Smooth muscle cell (in vitro differentiated cells): ENCODE measurements at regions not wholly inside any gene's neighbourhood (a gene's known extent, or its start where the extent isn't known, plus 50 kb on each side); places are given as distances from the start of the nearest gene placed in this dataset.

Experiments
- DNase-seq: peaks from one replicate; lab custom pipeline; 2025; ENCODE audit not compliant: unreplicated experiment; lab: John Stamatoyannopoulos, UW
- H2AFZ ChIP-seq: fragments of 200-600 bp; sonication (generic); 2 replicates; pipeline ENCODE4 v1.6.0; 2016; ENCODE audit warnings: antibody characterized with exemption, low read depth, mild to moderate bottlenecking
- H3F3A ChIP-seq: fragments of 200-600 bp; sonication (generic); 2 replicates; pipeline ENCODE4 v1.6.0; 2017; ENCODE audit warnings: antibody characterized with exemption, low read depth
- H3K27ac ChIP-seq: fragments of 200-600 bp; sonication (generic); 2 replicates; pipeline ENCODE4 v1.5.1; 2016; ENCODE audit warnings: low read depth, mild to moderate bottlenecking
- H3K27me3 ChIP-seq: fragments of 200-600 bp; sonication (generic); 2 replicates; pipeline ENCODE4 v1.6.1; 2016; ENCODE audit warnings: low read depth, mild to moderate bottlenecking
- H3K36me3 ChIP-seq: fragments of 200-600 bp; sonication (generic); 2 replicates; pipeline ENCODE4 v1.5.1; 2016; ENCODE audit warnings: low read depth
- H3K4me1 ChIP-seq: fragments of 200-600 bp; sonication (generic); 2 replicates; pipeline ENCODE4 v1.5.1; 2016; ENCODE audit warnings: low read depth
- H3K4me2 ChIP-seq: fragments of 200-600 bp; sonication (generic); 2 replicates; pipeline ENCODE4 v1.6.0; 2016; ENCODE audit warnings: mild to moderate bottlenecking
- H3K4me3 ChIP-seq: fragments of 200-600 bp; sonication (generic); 2 replicates; pipeline ENCODE4 v1.5.1; 2016; ENCODE audit warnings: mild to moderate bottlenecking
- H3K79me2 ChIP-seq: fragments of 200-600 bp; sonication (generic); 2 replicates; pipeline ENCODE4 v1.6.0; 2016; ENCODE audit warnings: low read depth, mild to moderate bottlenecking
- H3K9ac ChIP-seq: fragments of 200-600 bp; sonication (generic); 2 replicates; pipeline ENCODE4 v1.6.0; 2016; ENCODE audit warnings: low read depth
- H3K9me3 ChIP-seq: fragments of 200-600 bp; sonication (generic); replicated peaks from 2 replicates; pipeline ENCODE4 v1.5.1; 2016; ENCODE audit warnings: low read depth
- H4K20me1 ChIP-seq: fragments of 200-600 bp; sonication (generic); 2 replicates; pipeline ENCODE4 v1.6.0; 2016; ENCODE audit warnings: low read depth
- CTCF ChIP-seq: fragments of 200-600 bp; sonication (generic); IDR thresholded peaks from 2 replicates; pipeline ENCODE4 v1.5.1; 2017; ENCODE audit warnings: borderline replicate concordance, mild to moderate bottlenecking, antibody characterized with exemption; ENCODE audit not compliant: insufficient read depth, poor library complexity, severe bottlenecking
- WGBS: methylation state at CpG from one replicate; pipeline ENCODE4 v1.1.7; 2016; ENCODE audit warnings: low lambda C conversion rate; 5-methylcytosine and 5-hydroxymethylcytosine counted together

DNA sequence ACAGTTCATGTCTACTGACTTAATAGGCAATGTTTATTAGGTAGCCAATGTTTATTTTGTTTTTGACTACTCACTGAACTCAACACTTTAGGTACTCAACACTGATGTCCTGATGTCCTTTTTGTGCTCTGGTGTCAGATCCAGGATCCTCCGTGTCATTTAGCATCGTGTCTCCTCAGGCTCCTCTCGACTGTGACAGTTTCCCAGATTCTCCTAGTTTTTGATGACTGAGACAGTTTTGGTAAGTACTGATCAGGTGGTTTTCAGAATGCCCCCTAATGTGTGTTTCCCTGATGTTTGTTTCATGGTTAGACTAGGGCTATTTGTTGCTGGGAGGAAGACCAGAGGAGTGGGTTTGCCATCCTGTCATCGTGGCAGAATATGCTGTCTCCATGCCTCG is 719.7 kb upstream of the SOX11 start:
- TF ChIP-seq CTCF: no peak
- H3K79me2 ChIP-seq: no peaks in the 10 kb centered on the region
- 91% methylated on average over 5 of the region's 5 CpGs for WGBS
- no peaks in the 10 kb centered on the region for H3K27me3 ChIP-seq
- no peaks in the 10 kb centered on the region for H3F3A ChIP-seq
- H3K4me1 ChIP-seq: no peaks in the 10 kb centered on the region
- H3K9ac ChIP-seq: no peak overlapping the region
- no peaks in the 10 kb centered on the region for H4K20me1 ChIP-seq
- H3K4me2 ChIP-seq: no peak overlapping the region
- no peaks in the 10 kb centered on the region for H3K9me3 ChIP-seq
- H2AFZ ChIP-seq: no peak overlapping the region
- DNase-seq: no peak
- no peaks in the 10 kb centered on the region for H3K36me3 ChIP-seq
- no peak overlapping the region for H3K27ac ChIP-seq
- H3K4me3 ChIP-seq: no peak overlapping the region

DNA sequence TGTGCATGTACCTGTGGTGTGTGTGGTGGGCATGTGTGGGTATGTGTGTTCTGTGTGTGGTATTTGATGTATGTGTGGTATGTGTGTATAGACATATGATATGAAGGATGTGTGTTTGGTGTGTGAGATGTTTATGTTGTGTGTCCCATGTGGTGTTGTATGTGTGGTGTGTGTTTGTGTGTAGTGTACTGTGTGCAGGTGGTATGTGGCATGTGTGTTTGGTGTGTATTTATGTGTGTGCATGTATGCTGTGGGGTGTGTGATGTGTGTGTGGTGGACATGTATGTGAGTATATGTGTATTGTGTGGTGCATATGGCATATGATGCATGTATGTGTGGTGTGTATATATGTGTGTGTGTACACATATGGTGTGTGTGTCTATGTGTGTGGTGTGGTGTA is 718.8 kb upstream of the SOX11 start:
- H3K4me1 ChIP-seq: no peaks in the 10 kb centered on the region
- H2AFZ ChIP-seq: no peak overlapping the region
- no peaks in the 10 kb centered on the region for H3K27me3 ChIP-seq
- no peak overlapping the region for H3K9ac ChIP-seq
- no peak for DNase-seq
- H3K27ac ChIP-seq: no peak overlapping the region
- no peaks in the 10 kb centered on the region for H3K36me3 ChIP-seq
- H3K4me2 ChIP-seq: no peak overlapping the region
- H3K4me3 ChIP-seq: no peak overlapping the region
- H3F3A ChIP-seq: no peaks in the 10 kb centered on the region
- H3K79me2 ChIP-seq: no peaks in the 10 kb centered on the region
- H3K9me3 ChIP-seq: no peaks in the 10 kb centered on the region
- no peak for TF ChIP-seq CTCF
- no peaks in the 10 kb centered on the region for H4K20me1 ChIP-seq

DNA sequence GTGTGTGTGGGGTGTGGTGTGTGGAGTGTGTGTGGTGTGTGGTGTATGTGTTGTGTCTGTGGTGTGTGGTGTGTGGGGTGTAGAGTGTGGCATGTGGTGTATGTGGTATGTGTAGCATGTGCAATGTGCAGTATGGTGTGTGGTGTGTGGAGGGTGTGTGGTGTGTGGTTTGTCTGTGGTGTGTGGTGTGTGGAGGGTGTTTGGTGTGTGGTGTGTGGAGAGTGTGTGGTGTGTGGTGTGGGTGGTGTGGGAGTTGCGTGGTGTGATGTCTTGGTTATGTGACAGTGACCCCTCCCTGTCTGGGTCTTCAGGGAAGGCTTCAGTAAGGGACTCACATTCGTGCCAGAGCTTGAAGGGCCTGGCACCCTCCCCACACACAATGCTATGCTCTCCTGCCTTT is 718.2 kb upstream of the SOX11 start:
- H2AFZ ChIP-seq: no peak overlapping the region
- WGBS: 100% methylated on average over 1 of the region's 2 CpGs
- no peak overlapping the region for H3K27ac ChIP-seq
- H3K4me2 ChIP-seq: no peak overlapping the region
- no peaks in the 10 kb centered on the region for H3F3A ChIP-seq
- TF ChIP-seq CTCF: no peak
- no peak for DNase-seq
- no peaks in the 10 kb centered on the region for H3K27me3 ChIP-seq
- H3K36me3 ChIP-seq: no peaks in the 10 kb centered on the region
- no peaks in the 10 kb centered on the region for H3K9me3 ChIP-seq
- H4K20me1 ChIP-seq: no peaks in the 10 kb centered on the region
- no peak overlapping the region for H3K4me3 ChIP-seq
- no peaks in the 10 kb centered on the region for H3K4me1 ChIP-seq
- H3K79me2 ChIP-seq: no peaks in the 10 kb centered on the region
- no peak overlapping the region for H3K9ac ChIP-seq

GRCh38 chr2:4976407-4976806 is 715.8 kb upstream of the SOX11 start:
- H4K20me1 ChIP-seq: no peaks in the 10 kb centered on the region
- no peak overlapping the region for H2AFZ ChIP-seq
- H3K36me3 ChIP-seq: no peaks in the 10 kb centered on the region
- H3K9me3 ChIP-seq: no peaks in the 10 kb centered on the region
- H3F3A ChIP-seq: no peaks in the 10 kb centered on the region
- peaks cover 11% of the 10 kb centered on the region for H3K4me1 ChIP-seq
- no peak overlapping the region for H3K9ac ChIP-seq
- no peak for TF ChIP-seq CTCF
- no peak for DNase-seq
- H3K27ac ChIP-seq: no peak overlapping the region
- no peaks in the 10 kb centered on the region for H3K27me3 ChIP-seq
- H3K4me2 ChIP-seq: no peak overlapping the region
- H3K79me2 ChIP-seq: no peaks in the 10 kb centered on the region
- H3K4me3 ChIP-seq: no peak overlapping the region
- WGBS: 85% methylated on average over 7 of the region's 7 CpGs
